ENCODE measurements at regions not wholly inside any gene's neighbourhood (a gene's known extent, or its start where the extent isn't known, plus 50 kb on each side); places are given as distances from the start of the nearest gene placed in this dataset.

DNA sequence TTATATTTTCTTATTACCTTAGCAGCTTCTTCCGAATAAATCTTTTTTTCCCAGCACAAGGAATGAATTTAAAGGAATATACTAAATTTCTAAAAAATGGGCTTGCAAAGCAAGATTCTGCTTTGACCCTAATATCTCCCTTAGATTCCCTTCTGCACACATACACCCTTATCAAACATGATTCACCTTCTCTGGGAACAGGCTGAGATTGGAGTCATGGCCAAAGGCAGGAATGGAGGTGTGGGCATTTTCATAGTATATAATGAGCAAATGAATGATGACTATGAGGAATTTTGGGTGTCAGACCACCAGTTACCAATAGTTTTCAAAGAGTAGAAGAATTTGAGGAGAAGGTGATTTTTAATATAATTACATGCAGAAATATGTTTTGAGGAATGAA lies 231.3 kb upstream of the CDH11 start:
- 83 to 96% (median 86%) methylated on average over 1 of the region's 1 CpG for WGBS, 5 donors

DNA sequence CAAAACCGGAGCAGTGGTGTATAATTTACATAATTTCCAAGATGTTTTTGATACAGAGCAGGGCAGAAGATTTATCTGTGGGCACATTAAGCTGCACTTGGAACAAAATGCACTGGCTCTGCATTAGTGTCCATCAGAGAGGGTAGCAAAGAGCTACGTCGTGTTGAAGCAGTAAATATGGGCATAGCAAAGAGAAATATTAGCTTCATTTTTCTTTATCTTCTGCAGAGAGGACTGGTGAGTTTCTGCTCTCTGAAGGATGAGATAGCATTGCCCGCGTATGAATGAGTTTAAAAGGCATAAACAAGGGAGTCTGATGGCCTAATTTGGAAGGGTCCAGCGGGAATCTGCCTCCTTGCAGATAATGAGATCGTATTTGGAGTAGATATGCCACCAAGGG lies 227.8 kb upstream of the CDH11 start:
- intact Hi-C loops (cut with DNase I; ENCODE audit: low total_unique reads), result no loop called here
- no peak overlapping the region for H3K4me3 ChIP-seq
- H3K27ac ChIP-seq, result no peak overlapping the region
- 66 to 76% (median 75%) methylated on average over 7 of the region's 7 CpGs for WGBS, 5 donors
- H3K36me3 ChIP-seq, result no peaks in the 10 kb centered on the region
- H3K9me3 ChIP-seq, result no peaks in the 10 kb centered on the region
- H3K27me3 ChIP-seq, result no peaks in the 10 kb centered on the region
- TF ChIP-seq EP300 (IDR thresholded peaks at IDR 0.05), result no peak
- TF ChIP-seq, protein P1, sequence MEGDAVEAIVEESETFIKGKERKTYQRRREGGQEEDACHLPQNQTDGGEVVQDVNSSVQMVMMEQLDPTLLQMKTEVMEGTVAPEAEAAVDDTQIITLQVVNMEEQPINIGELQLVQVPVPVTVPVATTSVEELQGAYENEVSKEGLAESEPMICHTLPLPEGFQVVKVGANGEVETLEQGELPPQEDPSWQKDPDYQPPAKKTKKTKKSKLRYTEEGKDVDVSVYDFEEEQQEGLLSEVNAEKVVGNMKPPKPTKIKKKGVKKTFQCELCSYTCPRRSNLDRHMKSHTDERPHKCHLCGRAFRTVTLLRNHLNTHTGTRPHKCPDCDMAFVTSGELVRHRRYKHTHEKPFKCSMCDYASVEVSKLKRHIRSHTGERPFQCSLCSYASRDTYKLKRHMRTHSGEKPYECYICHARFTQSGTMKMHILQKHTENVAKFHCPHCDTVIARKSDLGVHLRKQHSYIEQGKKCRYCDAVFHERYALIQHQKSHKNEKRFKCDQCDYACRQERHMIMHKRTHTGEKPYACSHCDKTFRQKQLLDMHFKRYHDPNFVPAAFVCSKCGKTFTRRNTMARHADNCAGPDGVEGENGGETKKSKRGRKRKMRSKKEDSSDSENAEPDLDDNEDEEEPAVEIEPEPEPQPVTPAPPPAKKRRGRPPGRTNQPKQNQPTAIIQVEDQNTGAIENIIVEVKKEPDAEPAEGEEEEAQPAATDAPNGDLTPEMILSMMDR (IDR thresholded peaks at IDR 0.05), result no peak
- TF ChIP-seq POLR2AphosphoS5 (IDR thresholded peaks at IDR 0.05), result no peak
- TF ChIP-seq POLR2A (IDR thresholded peaks at IDR 0.05), result no peak
- DNase-seq, result no peak
- H3K4me1 ChIP-seq, result no peaks in the 10 kb centered on the region

More for the DNA sequence above, 231.3 kb upstream of the CDH11 start:
- H3K9me3 ChIP-seq, result peaks cover 0 to 9% (median 3%) of the 10 kb centered on the region in 4 donors
- no peaks in the 10 kb centered on the region for H3K27me3 ChIP-seq
- no peaks in the 10 kb centered on the region for H3K4me1 ChIP-seq
- H3K36me3 ChIP-seq, result no peaks in the 10 kb centered on the region
- no peak overlapping the region for H3K4me3 ChIP-seq
- no peak for DNase-seq
- TF ChIP-seq, protein P1 (IDR thresholded peaks at IDR 0.05), result no peak
- TF ChIP-seq POLR2AphosphoS5 (IDR thresholded peaks at IDR 0.05), result no peak
- no peak for TF ChIP-seq POLR2A (IDR thresholded peaks at IDR 0.05)
- no peak for TF ChIP-seq EP300 (IDR thresholded peaks at IDR 0.05)
- H3K27ac ChIP-seq, result no peak overlapping the region
- intact Hi-C loops (cut with DNase I; ENCODE audit: low total_unique reads), result no loop called here

DNA sequence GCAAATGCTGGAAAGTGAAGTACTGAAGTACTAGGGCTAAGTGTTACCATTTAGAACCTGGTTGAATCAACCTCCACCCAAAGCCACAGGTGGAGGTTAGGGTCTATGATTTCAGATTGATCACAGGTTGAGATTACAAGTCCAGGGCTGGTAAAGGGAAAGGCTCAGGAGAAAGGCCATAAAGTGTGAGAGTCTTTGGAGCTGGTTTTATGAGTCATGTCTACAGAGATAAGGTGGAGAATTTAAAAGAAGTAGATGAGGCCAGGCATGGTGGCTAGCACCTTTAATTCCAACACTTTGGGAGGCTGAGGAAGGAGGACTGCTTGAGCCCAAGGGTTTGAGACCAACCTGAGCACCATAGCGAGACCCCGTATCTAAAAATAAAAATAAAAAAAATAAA lies 221.7 kb upstream of the CDH11 start:
- no peak overlapping the region for H3K4me3 ChIP-seq
- 92 to 96% (median 93%) methylated on average over 2 of the region's 2 CpGs for WGBS, 5 donors
- DNase-seq, result no peak
- H3K4me1 ChIP-seq, result no peaks in the 10 kb centered on the region
- H3K27ac ChIP-seq, result no peak overlapping the region
- no peaks in the 10 kb centered on the region for H3K36me3 ChIP-seq
- H3K9me3 ChIP-seq, result no peaks in the 10 kb centered on the region
- TF ChIP-seq, protein P1 (IDR thresholded peaks at IDR 0.05), result no peak
- no peak for TF ChIP-seq POLR2AphosphoS5 (IDR thresholded peaks at IDR 0.05)
- no peak for TF ChIP-seq EP300 (IDR thresholded peaks at IDR 0.05)
- no peak for TF ChIP-seq POLR2A (IDR thresholded peaks at IDR 0.05)
- H3K27me3 ChIP-seq, result no peaks in the 10 kb centered on the region
- intact Hi-C loops (cut with DNase I; ENCODE audit: low total_unique reads), result no loop called here

DNA sequence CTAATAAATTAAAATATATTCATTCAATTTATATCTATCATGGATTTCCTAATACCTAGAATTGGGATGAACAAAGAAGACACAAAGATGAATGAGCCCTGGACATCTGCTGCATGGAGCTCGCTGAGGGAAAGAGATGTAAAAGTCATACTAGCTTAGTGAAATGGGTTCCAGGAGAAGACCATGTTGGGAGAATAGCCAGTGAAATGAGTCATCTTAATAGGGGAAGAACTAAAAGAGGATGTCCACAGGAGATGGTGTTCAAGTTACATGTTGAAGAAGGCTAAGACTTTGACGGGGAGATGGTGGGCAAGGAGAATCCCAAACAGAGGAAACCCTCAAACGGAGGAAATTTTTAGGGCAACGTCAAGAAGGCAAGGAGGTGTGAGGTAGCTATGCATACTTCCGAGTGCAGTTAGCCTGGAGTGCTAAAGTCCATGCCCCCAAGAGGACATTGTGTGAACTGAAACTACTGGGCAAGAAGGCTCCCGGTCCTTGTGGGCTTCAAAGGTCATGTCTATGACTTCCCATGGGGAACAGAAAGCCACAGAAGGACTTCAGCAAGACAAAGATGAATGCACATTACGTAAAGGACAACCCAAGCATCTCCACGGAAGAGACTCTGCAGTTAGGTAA lies 220.5 kb upstream of the CDH11 start:
- TF ChIP-seq, protein P1 (IDR thresholded peaks at IDR 0.05), result no peak
- TF ChIP-seq POLR2A (IDR thresholded peaks at IDR 0.05) (no peak), EP300 (IDR thresholded peaks at IDR 0.05) (no peak), POLR2AphosphoS5 (IDR thresholded peaks at IDR 0.05) (no peak)
- intact Hi-C loops (cut with DNase I; ENCODE audit: low total_unique reads), result no loop called here

More for the DNA sequence above, 220.5 kb upstream of the CDH11 start:
- Histone ChIP-seq H3K9me3 (no peaks in the 10 kb centered on the region), H3K36me3 (no peaks in the 10 kb centered on the region), H3K27me3 (no peaks in the 10 kb centered on the region), H3K27ac (no peak overlapping the region), H3K4me3 (no peak overlapping the region), H3K4me1 (no peaks in the 10 kb centered on the region)
- whole genome bisulfite sequencing, 5 donors, result 81 to 84% (median 83%) methylated on average over 8 of the region's 8 CpGs
- DNase-seq, result no peak
